ENCODE measurements at regions not wholly inside any gene's neighbourhood (a gene's known extent, or its start where the extent isn't known, plus 50 kb on each side); places are given as distances from the start of the nearest gene placed in this dataset.

DNA sequence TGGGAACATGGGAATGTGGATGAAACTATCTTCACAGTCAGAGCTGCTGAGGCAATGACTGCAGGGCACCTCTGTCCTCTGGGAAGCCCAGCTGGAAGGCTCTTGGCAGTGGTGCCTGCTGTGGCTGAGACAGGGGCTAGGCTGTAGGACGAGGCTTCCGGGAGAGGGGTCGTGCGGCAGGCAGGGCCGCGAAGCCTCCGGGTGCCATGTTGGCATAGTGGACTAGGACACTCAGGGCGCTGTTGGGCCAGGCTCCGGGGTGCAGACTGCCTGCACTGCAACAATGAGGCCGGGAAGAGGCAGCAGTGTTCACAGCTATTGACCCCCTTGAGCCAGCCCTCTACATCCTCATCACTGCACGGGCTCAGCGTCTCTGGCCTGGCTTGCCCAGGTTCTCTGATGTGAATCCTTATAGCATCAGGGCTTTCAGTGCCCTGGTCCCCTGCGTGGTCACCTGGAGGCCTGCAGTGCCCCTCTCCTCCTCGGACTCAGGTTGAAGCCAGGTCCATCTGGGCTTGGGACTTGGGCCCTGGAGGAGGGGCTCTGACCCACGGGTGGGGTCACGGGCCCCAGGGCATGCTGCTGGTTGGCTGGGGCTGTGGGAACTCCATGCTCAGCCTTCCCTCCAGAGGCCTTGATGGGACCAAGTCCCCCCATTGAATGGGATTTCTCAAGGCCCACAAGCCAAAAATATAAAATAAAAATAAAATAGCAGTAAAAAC is 91.6 kb downstream of the TNFRSF13B start:
- Histone ChIP-seq H3K4ac (ENCODE audit: low read depth, low read length) (no peak overlapping the region), H3K23ac (ENCODE audit: insufficient read length, low read depth, low read length) (no peak overlapping the region), H4K20me1 (ENCODE audit: control insufficient read depth, insufficient read depth, insufficient read length) (no peaks in the 10 kb centered on the region), H3K27me3 (ENCODE audit: insufficient read depth, low read length) (no peaks in the 10 kb centered on the region), H3K9ac (ENCODE audit: extremely low read depth, insufficient read length, low read length) (no peak overlapping the region), H4K8ac (replicated peaks; ENCODE audit: insufficient read length, low read depth, low read length) (no peak overlapping the region), H2AK5ac (ENCODE audit: insufficient read length, low read length) (no peak overlapping the region), H2BK20ac (ENCODE audit: low read depth, low read length, poor library complexity, severe bottlenecking) (no peak overlapping the region), H3K79me2 (ENCODE audit: insufficient read depth, low read length) (no peaks in the 10 kb centered on the region), H3K18ac (ENCODE audit: insufficient read length, low read depth, low read length) (no peak overlapping the region), H4K91ac (ENCODE audit: insufficient read length, low read depth, low read length) (no peak overlapping the region), H2BK5ac (ENCODE audit: insufficient read length, low read length) (no peak overlapping the region), H3K9me3 (ENCODE audit: control insufficient read depth, low read depth, low read length) (no peaks in the 10 kb centered on the region), H3K4me2 (ENCODE audit: insufficient read depth, insufficient read length, low read length) (no peak overlapping the region), H2BK12ac (ENCODE audit: insufficient read length, low read depth, low read length) (no peak overlapping the region), H4K5ac (ENCODE audit: insufficient read length, low read depth, low read length) (no peak overlapping the region), H3K27ac (ENCODE audit: insufficient read length, low read depth, low read length) (no peak overlapping the region), H2AFZ (ENCODE audit: low read length) (no peak overlapping the region), H2BK15ac (ENCODE audit: low read depth, low read length) (no peak overlapping the region), H3T11ph (ENCODE audit: low read length) (no peak overlapping the region), H3K4me1 (ENCODE audit: insufficient read depth, low read length) (no peaks in the 10 kb centered on the region), H3K56ac (ENCODE audit: insufficient read length, low read depth, low read length) (no peak overlapping the region), H3K79me1 (ENCODE audit: insufficient read depth, low read depth, low read length, poor library complexity, severe bottlenecking) (no peaks in the 10 kb centered on the region), H3K23me2 (ENCODE audit: insufficient read length, low read depth, low read length, poor library complexity, severe bottlenecking) (peaks cover 2% of the 10 kb centered on the region), H3K14ac (ENCODE audit: insufficient read depth, low read length) (no peak overlapping the region), H2BK120ac (ENCODE audit: low read depth, low read length, poor library complexity, severe bottlenecking) (no peak overlapping the region)
- TF ChIP-seq, protein P1, sequence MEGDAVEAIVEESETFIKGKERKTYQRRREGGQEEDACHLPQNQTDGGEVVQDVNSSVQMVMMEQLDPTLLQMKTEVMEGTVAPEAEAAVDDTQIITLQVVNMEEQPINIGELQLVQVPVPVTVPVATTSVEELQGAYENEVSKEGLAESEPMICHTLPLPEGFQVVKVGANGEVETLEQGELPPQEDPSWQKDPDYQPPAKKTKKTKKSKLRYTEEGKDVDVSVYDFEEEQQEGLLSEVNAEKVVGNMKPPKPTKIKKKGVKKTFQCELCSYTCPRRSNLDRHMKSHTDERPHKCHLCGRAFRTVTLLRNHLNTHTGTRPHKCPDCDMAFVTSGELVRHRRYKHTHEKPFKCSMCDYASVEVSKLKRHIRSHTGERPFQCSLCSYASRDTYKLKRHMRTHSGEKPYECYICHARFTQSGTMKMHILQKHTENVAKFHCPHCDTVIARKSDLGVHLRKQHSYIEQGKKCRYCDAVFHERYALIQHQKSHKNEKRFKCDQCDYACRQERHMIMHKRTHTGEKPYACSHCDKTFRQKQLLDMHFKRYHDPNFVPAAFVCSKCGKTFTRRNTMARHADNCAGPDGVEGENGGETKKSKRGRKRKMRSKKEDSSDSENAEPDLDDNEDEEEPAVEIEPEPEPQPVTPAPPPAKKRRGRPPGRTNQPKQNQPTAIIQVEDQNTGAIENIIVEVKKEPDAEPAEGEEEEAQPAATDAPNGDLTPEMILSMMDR (conservative IDR thresholded peaks at IDR 0.05), result no peak
- Mint-ChIP-seq H3K4me3 (no peak overlapping the region), H3K27me3 (ENCODE audit: low read depth) (no peaks in the 10 kb centered on the region), H3K9me3 (peaks cover 0 to 8% of the 10 kb centered on the region in 2 experiments; a peak in 1 of 5 replicates), H3K4me1 (0 out of 4 replicates have a peak, but pooled peaks cover 0 to 2% of the 10 kb centered on the region in 2 experiments), H3K36me3 (ENCODE audit: insufficient read depth in 1 of 3, low read depth in 3 of 3) (peaks cover 0 to 1% (median 0%) of the 10 kb centered on the region in 3 experiments; a peak in 1 of 7 replicates), H3K27ac (no peak overlapping the region; a peak in 1 of 7 replicates)
- DNase-seq, result peak; percentile 37
- WGBS (ENCODE audit: extremely low coverage, insufficient read length, low lambda C conversion rate), result no CpG with 5 or more reads among the region's 16 CpGs

Data from H9 (cell line).